Osteocyte (in vitro differentiated cells): ENCODE measurements at regions not wholly inside any gene's neighbourhood (a gene's known extent, or its start where the extent isn't known, plus 50 kb on each side); places are given as distances from the start of the nearest gene placed in this dataset.

ENCODE experiments used
- DNase-seq: peaks from one replicate; pipeline ENCODE4 v3.0.0; 2021; ENCODE audit warnings: mixed read lengths; ENCODE audit not compliant: unreplicated experiment; ENCODE audit errors: extremely low spot score
- H3K27ac Mint-ChIP-seq: one replicate; pipeline ENCODE4 v1.8.0; 2021; ENCODE audit warnings: mild to moderate bottlenecking, mixed read lengths; ENCODE audit not compliant: unreplicated experiment
- H3K27me3 Mint-ChIP-seq: one replicate; pipeline ENCODE4 v1.8.0; 2021; ENCODE audit warnings: mixed read lengths; ENCODE audit not compliant: unreplicated experiment
- H3K36me3 Mint-ChIP-seq: one replicate; pipeline ENCODE4 v1.8.0; 2021; ENCODE audit warnings: mixed read lengths; ENCODE audit not compliant: unreplicated experiment
- H3K4me1 Mint-ChIP-seq: one replicate; pipeline ENCODE4 v1.8.0; 2021; ENCODE audit warnings: mixed read lengths; ENCODE audit not compliant: unreplicated experiment
- H3K4me3 Mint-ChIP-seq: one replicate; pipeline ENCODE4 v1.8.0; 2021; ENCODE audit warnings: mild to moderate bottlenecking, moderate library complexity, mixed read lengths; ENCODE audit not compliant: unreplicated experiment
- H3K9me3 Mint-ChIP-seq: one replicate; pipeline ENCODE4 v1.8.0; 2021; ENCODE audit warnings: mixed read lengths; ENCODE audit not compliant: unreplicated experiment
- TF ChIP-seq, protein P1 (sequence below): fragments of 200-600 bp; sonication (generic); IDR thresholded peaks from 2 replicates; pipeline ENCODE4 v1.5.0; 2021; ENCODE audit warnings: antibody characterized with exemption, mild to moderate bottlenecking, moderate library complexity

DNA sequence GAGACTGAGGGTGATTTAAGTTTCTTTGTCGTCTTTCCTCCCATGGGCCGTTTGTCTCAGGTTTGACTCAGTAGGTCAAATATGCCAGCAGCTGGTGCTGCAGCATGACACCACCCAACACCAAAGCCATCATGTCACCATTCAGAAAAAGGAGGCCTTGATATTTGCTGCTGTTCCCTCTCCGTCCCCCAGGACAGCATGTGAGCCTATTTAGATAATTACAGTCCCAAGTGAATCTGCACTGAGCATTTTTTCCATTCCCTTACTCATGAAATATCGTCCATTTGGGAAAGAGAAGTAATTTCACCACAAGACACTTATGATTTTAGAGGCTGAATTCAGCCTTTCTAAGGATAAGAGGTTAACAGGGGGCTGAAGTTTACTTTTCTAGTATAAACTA lies 62.2 kb upstream of the ADORA2B start:
- Mint-ChIP-seq H3K27me3 (no peaks in the 10 kb centered on the region), H3K4me1 (peaks cover 37% of the 10 kb centered on the region), H3K36me3 (no peaks in the 10 kb centered on the region), H3K27ac (no peak overlapping the region), H3K9me3 (no peaks in the 10 kb centered on the region), H3K4me3 (no peak overlapping the region)
- TF ChIP-seq, protein P1, sequence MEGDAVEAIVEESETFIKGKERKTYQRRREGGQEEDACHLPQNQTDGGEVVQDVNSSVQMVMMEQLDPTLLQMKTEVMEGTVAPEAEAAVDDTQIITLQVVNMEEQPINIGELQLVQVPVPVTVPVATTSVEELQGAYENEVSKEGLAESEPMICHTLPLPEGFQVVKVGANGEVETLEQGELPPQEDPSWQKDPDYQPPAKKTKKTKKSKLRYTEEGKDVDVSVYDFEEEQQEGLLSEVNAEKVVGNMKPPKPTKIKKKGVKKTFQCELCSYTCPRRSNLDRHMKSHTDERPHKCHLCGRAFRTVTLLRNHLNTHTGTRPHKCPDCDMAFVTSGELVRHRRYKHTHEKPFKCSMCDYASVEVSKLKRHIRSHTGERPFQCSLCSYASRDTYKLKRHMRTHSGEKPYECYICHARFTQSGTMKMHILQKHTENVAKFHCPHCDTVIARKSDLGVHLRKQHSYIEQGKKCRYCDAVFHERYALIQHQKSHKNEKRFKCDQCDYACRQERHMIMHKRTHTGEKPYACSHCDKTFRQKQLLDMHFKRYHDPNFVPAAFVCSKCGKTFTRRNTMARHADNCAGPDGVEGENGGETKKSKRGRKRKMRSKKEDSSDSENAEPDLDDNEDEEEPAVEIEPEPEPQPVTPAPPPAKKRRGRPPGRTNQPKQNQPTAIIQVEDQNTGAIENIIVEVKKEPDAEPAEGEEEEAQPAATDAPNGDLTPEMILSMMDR: no peak
- no peak for DNase-seq

DNA sequence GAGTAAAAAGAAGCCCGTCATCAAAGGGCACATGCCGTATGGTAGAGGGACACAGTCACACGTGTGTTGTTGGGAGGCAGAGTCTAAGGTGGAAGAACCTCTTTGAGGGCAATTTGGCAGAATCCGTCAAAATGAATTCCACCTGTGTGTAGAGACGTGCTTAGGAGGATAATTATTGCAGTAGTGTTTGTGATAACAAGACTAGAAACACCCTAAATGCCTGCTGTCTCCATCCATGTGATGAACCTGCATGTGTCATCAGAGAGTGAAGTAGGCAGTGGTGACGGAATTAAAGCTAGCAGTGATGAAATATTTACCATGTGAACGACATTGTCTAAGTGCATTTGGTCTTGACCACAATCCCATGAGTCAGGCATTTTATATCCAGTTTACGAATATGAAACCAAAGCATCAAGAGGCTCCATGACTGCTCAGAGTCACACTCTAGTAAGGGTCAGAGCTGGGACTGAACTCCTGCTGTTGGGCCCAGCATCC lies 61.3 kb upstream of the ADORA2B start:
- no peaks in the 10 kb centered on the region for H3K9me3 Mint-ChIP-seq
- no peak overlapping the region for H3K4me3 Mint-ChIP-seq
- no peaks in the 10 kb centered on the region for H3K36me3 Mint-ChIP-seq
- no peak for DNase-seq
- peak overlapping the region; percentile 32 for H3K27ac Mint-ChIP-seq
- H3K27me3 Mint-ChIP-seq: no peaks in the 10 kb centered on the region
- H3K4me1 Mint-ChIP-seq: peaks cover 30% of the 10 kb centered on the region
- TF ChIP-seq, protein P1: no peak

DNA sequence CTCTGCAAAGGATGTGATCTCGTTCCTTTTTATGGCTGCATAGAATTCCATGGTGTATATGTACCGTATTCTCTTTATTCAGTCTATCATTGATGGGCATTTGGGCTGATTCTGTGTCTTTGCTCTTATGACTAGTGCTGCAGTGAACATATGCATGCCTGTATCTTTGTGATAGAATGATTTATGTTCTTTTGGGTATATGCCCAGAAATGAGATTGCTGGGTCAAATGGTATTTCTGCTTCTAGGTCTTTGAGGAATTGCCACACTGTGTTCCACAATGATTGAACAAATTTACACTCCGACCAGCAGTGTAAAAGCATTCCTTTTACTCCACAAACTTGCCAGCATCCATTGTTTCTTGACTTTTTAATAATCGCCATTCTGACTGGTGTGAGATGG lies 60.2 kb upstream of the ADORA2B start:
- no peaks in the 10 kb centered on the region for H3K36me3 Mint-ChIP-seq
- TF ChIP-seq, protein P1: no peak
- H3K4me1 Mint-ChIP-seq: peaks cover 30% of the 10 kb centered on the region
- H3K27me3 Mint-ChIP-seq: no peaks in the 10 kb centered on the region
- DNase-seq: no peak
- H3K9me3 Mint-ChIP-seq: no peaks in the 10 kb centered on the region
- H3K4me3 Mint-ChIP-seq: no peak overlapping the region
- no peak overlapping the region for H3K27ac Mint-ChIP-seq

DNA sequence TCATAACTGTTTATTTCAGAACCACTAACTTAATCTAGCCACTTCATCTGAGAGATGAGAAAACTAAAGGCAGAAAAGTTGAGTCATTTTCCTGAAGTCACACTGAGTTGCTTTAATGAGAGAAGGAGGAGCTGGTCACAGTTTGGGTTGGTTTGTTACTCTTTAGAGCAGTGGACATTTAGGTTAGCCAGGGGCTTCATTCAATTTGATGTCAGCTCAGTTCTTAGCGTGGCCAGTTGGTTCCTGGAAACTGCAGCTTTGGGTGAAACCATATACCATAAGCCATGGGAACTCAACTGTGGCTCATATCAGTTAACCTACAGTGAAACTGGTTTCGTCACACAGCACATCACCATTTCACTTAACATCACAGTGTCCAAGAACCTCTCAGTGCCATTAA lies 59.2 kb upstream of the ADORA2B start:
- DNase-seq: no peak
- no peak overlapping the region for H3K27ac Mint-ChIP-seq
- no peak overlapping the region for H3K4me3 Mint-ChIP-seq
- H3K27me3 Mint-ChIP-seq: no peaks in the 10 kb centered on the region
- H3K4me1 Mint-ChIP-seq: peaks cover 36% of the 10 kb centered on the region
- H3K9me3 Mint-ChIP-seq: no peaks in the 10 kb centered on the region
- H3K36me3 Mint-ChIP-seq: no peaks in the 10 kb centered on the region
- TF ChIP-seq, protein P1: no peak

DNA sequence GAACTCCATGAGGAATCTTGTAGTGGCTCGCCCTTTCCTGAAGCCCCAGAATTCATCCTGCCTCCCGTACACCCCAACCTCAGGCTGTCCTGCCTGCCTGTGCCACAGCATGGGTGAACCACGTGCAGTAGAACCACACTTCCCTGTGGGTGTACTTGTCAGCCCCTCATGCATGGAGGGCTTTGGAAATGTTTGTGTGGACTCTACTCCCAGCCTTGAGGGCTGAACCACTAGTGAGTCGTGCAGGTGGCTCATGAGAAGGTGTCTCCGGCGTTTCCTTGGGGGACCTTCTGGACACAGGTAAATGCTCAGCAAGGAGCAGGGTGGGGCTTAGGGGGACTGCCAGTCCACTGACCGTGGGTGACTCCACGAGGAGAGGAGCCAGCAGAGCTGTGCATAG lies 58.7 kb upstream of the ADORA2B start:
- no peaks in the 10 kb centered on the region for H3K9me3 Mint-ChIP-seq
- H3K27me3 Mint-ChIP-seq: no peaks in the 10 kb centered on the region
- H3K4me3 Mint-ChIP-seq: no peak overlapping the region
- TF ChIP-seq, protein P1: no peak
- peak overlapping the region; percentile 69 for H3K27ac Mint-ChIP-seq
- H3K4me1 Mint-ChIP-seq: peaks cover 39% of the 10 kb centered on the region
- H3K36me3 Mint-ChIP-seq: no peaks in the 10 kb centered on the region
- no peak for DNase-seq
